Ovary (tissue), 7 donors: ENCODE measurements at regions not wholly inside any gene's neighbourhood (a gene's known extent, or its start where the extent isn't known, plus 50 kb on each side); places are given as distances from the start of the nearest gene placed in this dataset.

Source experiments
- DNase-seq, 5 donors: peaks; one replicate each; pipeline ENCODE4 v3.0.0-alpha.2; 2019 to 2020
- H3K27ac ChIP-seq, 2 donors: fragments of 200-600 bp; one replicate each; pipeline versions ENCODE4 v1.5.1 to v1.8.0; 2019 to 2022
- H3K27me3 ChIP-seq: fragments of 200-600 bp; one replicate; pipeline ENCODE4 v1.8.0; 2022
- H3K36me3 ChIP-seq: fragments of 200-600 bp; sonication (generic); one replicate; pipeline ENCODE4 v1.5.1; 2019
- H3K4me1 ChIP-seq: one replicate; pipeline ENCODE4 v1.8.1; 2013; ENCODE audit warnings: mild to moderate bottlenecking, moderate library complexity; ENCODE audit not compliant: insufficient read depth
- H3K4me3 ChIP-seq: fragments of 200-600 bp; sonication (generic); one replicate; pipeline ENCODE4 v1.5.1; 2017
- H3K9me3 ChIP-seq, 2 donors: fragments of 200-600 bp in 1 of 2; sonication (generic) in 1 of 2; one replicate each; pipeline versions ENCODE4 v1.5.1 to v1.8.1; 2013 to 2019; ENCODE audit warnings: mild to moderate bottlenecking in 1 of 2, moderate library complexity in 1 of 2
- EP300 ChIP-seq: sonication (generic); formaldehyde crosslinking; IDR thresholded peaks from one replicate; pipeline ENCODE4 v1.6.1; 2017; ENCODE audit warnings: antibody characterized with exemption
- POLR2A ChIP-seq: fragments of 450-650 bp; IDR thresholded peaks from one replicate; pipeline ENCODE4 v1.6.1; 2017; ENCODE audit warnings: antibody characterized with exemption, mild to moderate bottlenecking, moderate library complexity
- WGBS, 3 donors: extraction: QIAGEN DNeasy Blood & Tissue Kit in 1 of 3; methylation state at CpG; one replicate each; pipeline versions ENCODE4 v1.1.5 to v1.1.7; 2013 to 2017; 5-methylcytosine and 5-hydroxymethylcytosine counted together
- intact Hi-C, 4 donors: fragments of 100-400 bp; cut with DNase I; formaldehyde crosslinking; loops; one replicate each; pipeline versions ENCODE4 v1.11.0 to v1.15.1; 2022 to 2023
- TF ChIP-seq, protein P1 (sequence below), 3 donors: fragments of 450-650 bp in 2 of 3; fragments of 200-600 bp in 1 of 3; IDR thresholded peaks; one replicate each; pipeline versions ENCODE4 v1.5.1 to v1.8.0; 2016 to 2022; ENCODE audit warnings: antibody characterized with exemption in 3 of 3, mild to moderate bottlenecking in 1 of 3
- donor health status: DM: no; HTN: no; CAD: no; lungs with moderate emphysema.
- donor health status: DM: no; HTN: no; CAD: no.
- donor health status: Bipolar disorder and iron deficiency.
- donor health status: DM: no; HTN: no; CAD: no.
- donor health status: DM: yes; HTN: yes; CAD: no.

DNA sequence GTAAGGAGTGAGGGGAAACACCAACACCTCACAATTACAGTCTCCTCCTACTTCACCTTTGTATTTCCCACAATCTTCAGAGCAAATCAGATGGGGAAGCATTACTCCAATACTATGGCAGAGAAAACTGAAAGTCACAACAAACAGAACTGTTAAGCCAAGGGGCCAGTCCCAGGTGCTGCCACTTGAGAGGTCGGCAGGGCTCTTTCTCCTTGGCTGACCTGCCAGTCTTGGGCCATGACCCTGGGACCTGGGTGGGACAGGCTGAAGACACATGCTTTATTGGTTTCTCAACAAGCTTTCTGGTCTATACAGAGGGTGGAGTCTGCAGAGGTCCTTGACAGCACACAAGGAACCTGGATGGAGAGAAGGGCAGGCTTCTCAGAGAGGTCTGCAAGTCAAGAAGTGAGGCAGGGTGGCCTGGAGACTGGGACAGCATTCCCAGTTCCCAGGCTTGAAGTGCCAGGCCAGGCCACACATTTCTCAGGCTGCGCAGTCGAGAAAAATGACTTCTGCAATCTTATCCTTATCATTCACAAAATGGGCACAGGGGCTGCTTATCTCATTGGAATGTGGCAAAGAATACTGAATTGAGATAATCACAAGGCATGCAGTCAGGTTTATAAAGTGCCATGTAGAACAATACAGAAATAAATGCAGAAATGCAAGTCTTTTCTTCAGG, 301.0 kb downstream of the CXCL12 start:
- 83 to 89% (median 83%) methylated on average over 3 of the region's 3 CpGs for WGBS, 3 donors

DNA sequence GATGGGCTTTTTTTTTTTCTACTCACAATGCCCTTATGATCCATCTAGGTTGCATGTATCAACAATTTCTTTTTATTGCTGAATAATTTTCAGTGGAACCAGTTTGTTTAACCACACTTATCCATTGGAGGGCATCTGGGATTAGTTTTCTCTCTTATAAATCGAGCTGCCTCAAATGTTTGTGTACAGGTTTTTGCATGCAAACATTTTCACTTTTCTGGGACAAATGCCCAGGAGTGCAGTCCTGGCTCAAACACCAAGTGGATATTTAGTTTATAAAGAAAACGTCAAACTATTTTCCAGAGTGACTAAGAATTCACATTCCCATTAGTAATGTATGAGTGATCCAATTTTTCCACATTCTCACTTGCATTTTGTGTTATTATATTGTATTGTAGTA, 313.4 kb downstream of the CXCL12 start:
- Histone ChIP-seq H3K27me3 (no peaks in the 10 kb centered on the region), H3K4me3 (no peak overlapping the region), H3K9me3 (no peaks in the 10 kb centered on the region), H3K36me3 (no peaks in the 10 kb centered on the region), H3K27ac (no peak overlapping the region), H3K4me1 (peaks cover 5% of the 10 kb centered on the region)
- DNase-seq: no peak
- 2 to 7% (median 6%) methylated on average over 2 of the region's 2 CpGs for WGBS, 3 donors
- no peak for TF ChIP-seq EP300
- TF ChIP-seq, protein P1, sequence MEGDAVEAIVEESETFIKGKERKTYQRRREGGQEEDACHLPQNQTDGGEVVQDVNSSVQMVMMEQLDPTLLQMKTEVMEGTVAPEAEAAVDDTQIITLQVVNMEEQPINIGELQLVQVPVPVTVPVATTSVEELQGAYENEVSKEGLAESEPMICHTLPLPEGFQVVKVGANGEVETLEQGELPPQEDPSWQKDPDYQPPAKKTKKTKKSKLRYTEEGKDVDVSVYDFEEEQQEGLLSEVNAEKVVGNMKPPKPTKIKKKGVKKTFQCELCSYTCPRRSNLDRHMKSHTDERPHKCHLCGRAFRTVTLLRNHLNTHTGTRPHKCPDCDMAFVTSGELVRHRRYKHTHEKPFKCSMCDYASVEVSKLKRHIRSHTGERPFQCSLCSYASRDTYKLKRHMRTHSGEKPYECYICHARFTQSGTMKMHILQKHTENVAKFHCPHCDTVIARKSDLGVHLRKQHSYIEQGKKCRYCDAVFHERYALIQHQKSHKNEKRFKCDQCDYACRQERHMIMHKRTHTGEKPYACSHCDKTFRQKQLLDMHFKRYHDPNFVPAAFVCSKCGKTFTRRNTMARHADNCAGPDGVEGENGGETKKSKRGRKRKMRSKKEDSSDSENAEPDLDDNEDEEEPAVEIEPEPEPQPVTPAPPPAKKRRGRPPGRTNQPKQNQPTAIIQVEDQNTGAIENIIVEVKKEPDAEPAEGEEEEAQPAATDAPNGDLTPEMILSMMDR (IDR thresholded peaks at IDR 0.05): no peak
- TF ChIP-seq POLR2A: no peak
- intact Hi-C loops: no loop called here

More for the DNA sequence above, 301.0 kb downstream of the CXCL12 start:
- intact Hi-C loops: no loop called here
- no peak overlapping the region for H3K4me3 ChIP-seq
- no peaks in the 10 kb centered on the region for H3K4me1 ChIP-seq
- no peak for DNase-seq
- H3K36me3 ChIP-seq: no peaks in the 10 kb centered on the region
- no peaks in the 10 kb centered on the region for H3K27me3 ChIP-seq
- no peak overlapping the region for H3K27ac ChIP-seq
- TF ChIP-seq, protein P1 (IDR thresholded peaks at IDR 0.05): no peak
- TF ChIP-seq EP300 (no peak), POLR2A (no peak)
- H3K9me3 ChIP-seq: no peaks in the 10 kb centered on the region

DNA sequence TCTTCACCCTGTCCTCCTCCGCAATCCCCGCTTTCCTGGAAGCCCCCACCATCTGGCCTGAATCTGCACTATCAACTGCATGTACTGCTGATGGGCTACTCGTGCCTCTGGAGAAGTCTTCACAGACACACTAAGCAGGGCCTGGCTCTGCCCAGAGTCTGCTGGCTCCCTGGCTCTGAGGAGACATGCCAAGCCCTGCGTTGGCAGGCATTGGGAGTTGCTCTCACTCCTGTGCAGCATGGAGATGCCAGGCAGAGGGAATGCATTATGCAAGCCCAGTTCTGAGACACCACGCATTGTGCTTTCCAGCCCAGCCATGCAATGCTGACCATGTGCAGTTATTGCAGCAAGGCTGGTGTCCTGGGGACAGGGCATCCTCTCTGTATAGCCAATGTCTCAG, 314.6 kb downstream of the CXCL12 start:
- peaks cover 10% of the 10 kb centered on the region for H3K4me1 ChIP-seq
- DNase-seq: no peak
- 78 to 89% (median 82%) methylated on average over 5 of the region's 5 CpGs for WGBS, 3 donors
- H3K27ac ChIP-seq: no peak overlapping the region
- TF ChIP-seq EP300: no peak
- TF ChIP-seq POLR2A: no peak
- TF ChIP-seq, protein P1 (IDR thresholded peaks at IDR 0.05): no peak
- H3K4me3 ChIP-seq: no peak overlapping the region
- no peaks in the 10 kb centered on the region for H3K27me3 ChIP-seq
- H3K36me3 ChIP-seq: no peaks in the 10 kb centered on the region
- intact Hi-C loops: no loop called here
- no peaks in the 10 kb centered on the region for H3K9me3 ChIP-seq

DNA sequence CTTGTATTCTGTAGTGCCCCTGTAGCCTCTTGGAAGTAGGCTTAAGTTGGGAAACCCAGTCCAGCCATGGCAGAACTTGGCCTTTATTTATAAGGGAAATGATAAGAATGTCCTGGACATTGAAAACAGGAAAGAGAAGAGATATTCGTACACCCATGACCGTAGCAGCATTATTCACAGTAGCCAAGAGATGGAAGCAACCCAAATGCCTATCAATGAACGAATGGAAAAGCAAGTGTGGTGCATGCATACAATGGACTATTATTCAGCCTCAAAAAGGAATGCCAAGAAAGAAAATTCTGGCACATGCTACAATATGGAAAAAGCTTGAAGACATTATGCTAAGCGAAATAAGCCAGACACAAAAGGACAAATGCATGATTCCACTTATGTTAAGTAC, 315.3 kb downstream of the CXCL12 start:
- H3K27ac ChIP-seq: no peak overlapping the region
- no peaks in the 10 kb centered on the region for H3K27me3 ChIP-seq
- H3K4me1 ChIP-seq: peaks cover 10% of the 10 kb centered on the region
- TF ChIP-seq EP300: no peak
- TF ChIP-seq, protein P1 (IDR thresholded peaks at IDR 0.05): no peak
- TF ChIP-seq POLR2A: no peak
- no peak overlapping the region for H3K4me3 ChIP-seq
- H3K9me3 ChIP-seq: no peaks in the 10 kb centered on the region
- DNase-seq: no peak
- 59 to 70% (median 67%) methylated on average over 4 of the region's 4 CpGs for WGBS, 3 donors
- H3K36me3 ChIP-seq: no peaks in the 10 kb centered on the region
- intact Hi-C loops: loop anchor here in 1 of 4 donors (10.0 kb wide), 1 partner anchor 245 kb away; no protein-coding TSS in a partner anchor
